WI38 (cell line): ENCODE measurements at regions not wholly inside any gene's neighbourhood (a gene's known extent, or its start where the extent isn't known, plus 50 kb on each side); places are given as distances from the start of the nearest gene placed in this dataset.
"Not testable (repeated sequence)": the region's sequence is repeated elsewhere in the genome, so short reads cannot be mapped to it uniquely, and the experiment has no call there.

Source experiments
- H3K4me3 ChIP-seq: 2 replicates; pipeline ENCODE4 v1.5.1; 2011; ENCODE audit warnings: low read depth, mild to moderate bottlenecking, control low read depth, low read length
- TF ChIP-seq, protein P1 (sequence below): IDR thresholded peaks from 2 replicates; pipeline ENCODE4 v1.5.1; 2012; ENCODE audit warnings: low read depth, mild to moderate bottlenecking, control low read depth, low read length

GRCh38 chr5:167286891-167287290 is 1004.6 kb upstream of the WWC1 start:
- H3K4me3 ChIP-seq, result no peak overlapping the region
- TF ChIP-seq, protein P1, sequence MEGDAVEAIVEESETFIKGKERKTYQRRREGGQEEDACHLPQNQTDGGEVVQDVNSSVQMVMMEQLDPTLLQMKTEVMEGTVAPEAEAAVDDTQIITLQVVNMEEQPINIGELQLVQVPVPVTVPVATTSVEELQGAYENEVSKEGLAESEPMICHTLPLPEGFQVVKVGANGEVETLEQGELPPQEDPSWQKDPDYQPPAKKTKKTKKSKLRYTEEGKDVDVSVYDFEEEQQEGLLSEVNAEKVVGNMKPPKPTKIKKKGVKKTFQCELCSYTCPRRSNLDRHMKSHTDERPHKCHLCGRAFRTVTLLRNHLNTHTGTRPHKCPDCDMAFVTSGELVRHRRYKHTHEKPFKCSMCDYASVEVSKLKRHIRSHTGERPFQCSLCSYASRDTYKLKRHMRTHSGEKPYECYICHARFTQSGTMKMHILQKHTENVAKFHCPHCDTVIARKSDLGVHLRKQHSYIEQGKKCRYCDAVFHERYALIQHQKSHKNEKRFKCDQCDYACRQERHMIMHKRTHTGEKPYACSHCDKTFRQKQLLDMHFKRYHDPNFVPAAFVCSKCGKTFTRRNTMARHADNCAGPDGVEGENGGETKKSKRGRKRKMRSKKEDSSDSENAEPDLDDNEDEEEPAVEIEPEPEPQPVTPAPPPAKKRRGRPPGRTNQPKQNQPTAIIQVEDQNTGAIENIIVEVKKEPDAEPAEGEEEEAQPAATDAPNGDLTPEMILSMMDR, result no peak

- no peak overlapping the region for H3K4me3 ChIP-seq
- TF ChIP-seq, protein P1, result no peak
Observed at GRCh38 chr5:167290478-167290877, 1001.0 kb upstream of the WWC1 start.

GRCh38 chr5:167294882-167295680 is 996.4 kb upstream of the WWC1 start:
- TF ChIP-seq, protein P1, result no peak
- H3K4me3 ChIP-seq, result 0 out of 2 replicates have a peak overlapping the region, but pooled peaks have one; percentile 0

- TF ChIP-seq, protein P1, result no peak
- no peak overlapping the region for H3K4me3 ChIP-seq
Observed at GRCh38 chr5:167295681-167296005, 995.8 kb upstream of the WWC1 start.

DNA sequence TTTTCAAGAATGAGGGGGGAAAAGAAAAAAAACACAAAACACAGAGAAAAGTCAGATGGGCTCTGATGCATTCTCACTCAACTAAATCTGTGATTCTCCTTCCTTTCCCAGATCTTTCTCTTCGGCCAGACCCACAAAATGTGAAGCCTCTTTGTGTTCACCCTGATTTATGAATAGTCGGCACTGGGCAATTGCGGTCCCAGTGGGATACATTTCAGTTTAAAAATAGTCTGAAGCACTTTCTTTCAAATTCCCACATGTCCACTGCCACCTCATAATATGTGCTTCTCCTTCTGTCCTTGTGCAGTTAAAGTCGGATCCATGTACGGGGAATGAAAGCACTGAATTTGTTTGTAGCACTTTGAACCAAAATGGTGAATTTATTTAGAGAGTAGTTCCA is 995.4 kb upstream of the WWC1 start:
- TF ChIP-seq, protein P1, result no peak
- H3K4me3 ChIP-seq, result no peak overlapping the region

- TF ChIP-seq, protein P1, result no peak
- no peak overlapping the region for H3K4me3 ChIP-seq
Observed at GRCh38 chr5:167296661-167297060, 994.8 kb upstream of the WWC1 start.

DNA sequence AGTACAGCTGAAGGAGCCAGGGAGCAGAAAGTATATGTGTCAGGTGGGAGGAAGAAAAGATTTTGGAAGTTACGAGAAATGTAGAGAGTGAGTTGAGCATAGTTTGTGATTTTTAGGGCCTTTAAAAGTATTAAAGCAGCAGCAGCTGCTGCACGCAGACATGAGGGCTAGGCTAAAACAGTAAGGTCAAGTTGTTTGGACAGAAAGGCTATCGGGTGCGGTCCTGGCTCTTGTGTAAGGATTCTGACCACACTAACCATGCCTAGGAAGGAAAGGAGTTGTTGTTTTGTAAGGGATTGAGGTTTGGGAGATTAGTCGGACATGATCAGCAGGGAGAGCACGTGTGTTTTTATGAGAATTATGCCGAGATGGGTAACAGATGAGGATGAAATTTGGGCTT is 991.6 kb upstream of the WWC1 start:
- H3K4me3 ChIP-seq, result not testable (repeated sequence)

GRCh38 chr5:167303582-167303981 is 987.9 kb upstream of the WWC1 start:
- H3K4me3 ChIP-seq, result no peak overlapping the region
- TF ChIP-seq, protein P1, result no peak
